ENCODE measurements at regions not wholly inside any gene's neighbourhood (a gene's known extent, or its start where the extent isn't known, plus 50 kb on each side); places are given as distances from the start of the nearest gene placed in this dataset.

DNA sequence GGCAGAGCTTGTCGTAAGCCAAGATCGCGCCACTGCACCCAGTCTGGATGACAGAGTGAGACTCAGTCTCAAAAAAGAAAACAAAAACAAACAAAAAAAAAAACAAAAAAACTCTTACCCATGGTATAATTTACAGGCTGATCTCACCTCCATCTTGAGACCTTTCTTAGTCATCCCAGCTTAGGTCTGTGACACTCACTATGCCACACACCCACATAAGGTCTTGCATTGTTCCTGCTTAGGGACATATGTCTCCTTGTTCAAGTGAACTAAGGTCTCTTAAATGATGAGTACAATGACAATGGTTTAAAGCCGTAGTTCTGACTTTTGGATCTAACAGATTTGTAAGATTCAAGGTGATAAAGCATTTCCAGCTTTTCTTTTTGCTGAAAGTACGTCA lies 360.2 kb upstream of the ARHGEF26 start:
- TF ChIP-seq, protein P1, sequence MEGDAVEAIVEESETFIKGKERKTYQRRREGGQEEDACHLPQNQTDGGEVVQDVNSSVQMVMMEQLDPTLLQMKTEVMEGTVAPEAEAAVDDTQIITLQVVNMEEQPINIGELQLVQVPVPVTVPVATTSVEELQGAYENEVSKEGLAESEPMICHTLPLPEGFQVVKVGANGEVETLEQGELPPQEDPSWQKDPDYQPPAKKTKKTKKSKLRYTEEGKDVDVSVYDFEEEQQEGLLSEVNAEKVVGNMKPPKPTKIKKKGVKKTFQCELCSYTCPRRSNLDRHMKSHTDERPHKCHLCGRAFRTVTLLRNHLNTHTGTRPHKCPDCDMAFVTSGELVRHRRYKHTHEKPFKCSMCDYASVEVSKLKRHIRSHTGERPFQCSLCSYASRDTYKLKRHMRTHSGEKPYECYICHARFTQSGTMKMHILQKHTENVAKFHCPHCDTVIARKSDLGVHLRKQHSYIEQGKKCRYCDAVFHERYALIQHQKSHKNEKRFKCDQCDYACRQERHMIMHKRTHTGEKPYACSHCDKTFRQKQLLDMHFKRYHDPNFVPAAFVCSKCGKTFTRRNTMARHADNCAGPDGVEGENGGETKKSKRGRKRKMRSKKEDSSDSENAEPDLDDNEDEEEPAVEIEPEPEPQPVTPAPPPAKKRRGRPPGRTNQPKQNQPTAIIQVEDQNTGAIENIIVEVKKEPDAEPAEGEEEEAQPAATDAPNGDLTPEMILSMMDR (IDR thresholded peaks at IDR 0.05): no peak
- TF ChIP-seq POLR2A (IDR thresholded peaks at IDR 0.05) (no peak), POLR2AphosphoS5 (IDR thresholded peaks at IDR 0.05) (no peak)

Data from breast epithelium (tissue), 3 donors.